ENCODE measurements at regions not wholly inside any gene's neighbourhood (a gene's known extent, or its start where the extent isn't known, plus 50 kb on each side); places are given as distances from the start of the nearest gene placed in this dataset.
"Not testable (repeated sequence)": the region's sequence is repeated elsewhere in the genome, so short reads cannot be mapped to it uniquely, and the experiment has no call there.

- DNase-seq: no peak
These were observed 349.7 kb upstream of the SEMA3C start for GRCh38 chr7:81268551-81268950.

GRCh38 chr7:81267508-81267907, 348.7 kb upstream of the SEMA3C start:
- no peak for DNase-seq

GRCh38 chr7:81264116-81264515, 345.3 kb upstream of the SEMA3C start:
- DNase-seq: no peak

- no peak for DNase-seq
These were observed 341.3 kb upstream of the SEMA3C start for GRCh38 chr7:81260152-81260551.

- DNase-seq: no peak
These were observed 338.1 kb upstream of the SEMA3C start for GRCh38 chr7:81256991-81257390.

GRCh38 chr7:81248420-81248819, 329.6 kb upstream of the SEMA3C start:
- DNase-seq: no peak

GRCh38 chr7:81247364-81247763, 328.5 kb upstream of the SEMA3C start:
- DNase-seq: not testable (repeated sequence)

GRCh38 chr7:81245353-81245752, 326.5 kb upstream of the SEMA3C start:
- no peak for DNase-seq

- no peak for DNase-seq
These were observed 325.4 kb upstream of the SEMA3C start for GRCh38 chr7:81244224-81244623.

- DNase-seq: no peak
These were observed 317.7 kb upstream of the SEMA3C start for GRCh38 chr7:81236560-81236959.

GRCh38 chr7:81235997-81236396, 317.1 kb upstream of the SEMA3C start:
- no peak for DNase-seq

GRCh38 chr7:81234896-81235295, 316.0 kb upstream of the SEMA3C start:
- DNase-seq: no peak

- DNase-seq: no peak
These were observed 314.5 kb upstream of the SEMA3C start for GRCh38 chr7:81233208-81233940.

- DNase-seq: peak; percentile 59
These were observed 313.4 kb upstream of the SEMA3C start for GRCh38 chr7:81232084-81232799.

GRCh38 chr7:81231301-81231838, 312.5 kb upstream of the SEMA3C start:
- no peak for DNase-seq

- no peak for DNase-seq
These were observed 307.4 kb upstream of the SEMA3C start for GRCh38 chr7:81226234-81226633.

GRCh38 chr7:81222692-81223091, 303.8 kb upstream of the SEMA3C start:
- not testable (repeated sequence) for DNase-seq

GRCh38 chr7:81221527-81222217, 302.8 kb upstream of the SEMA3C start:
- DNase-seq: no peak

- DNase-seq: no peak
These were observed 299.7 kb upstream of the SEMA3C start for GRCh38 chr7:81218480-81219106.

- DNase-seq: no peak
These were observed 294.5 kb upstream of the SEMA3C start for GRCh38 chr7:81213394-81213793.

- no peak for DNase-seq
These were observed 293.1 kb upstream of the SEMA3C start for GRCh38 chr7:81211934-81212320.

GRCh38 chr7:81211204-81211933, 292.5 kb upstream of the SEMA3C start:
- DNase-seq: no peak

All from NCI-H774 (cell line).